K562 (cell line): ENCODE measurements at regions not wholly inside any gene's neighbourhood (a gene's known extent, or its start where the extent isn't known, plus 50 kb on each side); places are given as distances from the start of the nearest gene placed in this dataset.
A peak's percentile ranks its signal among the peaks of the same experiment; 100 is the strongest.

ENCODE experiments used
- C11orf30 ChIP-seq: fragments of 450-650 bp; IDR thresholded peaks from 2 replicates; pipeline ENCODE4 v1.6.1; 2016; ENCODE audit warnings: low read depth, mild to moderate bottlenecking
- CAMTA2 ChIP-seq: fragments of 250-450 bp; sonication (Bioruptor Pico); conservative IDR thresholded peaks from 2 replicates; pipeline ENCODE4 v1.5.1; 2022
- E2F6 ChIP-seq, 2 experiments: IDR thresholded peaks; 2 replicates each; pipeline ENCODE4 v1.6.1; 2011; ENCODE audit warnings: borderline replicate concordance in 1 of 2, control low read depth in 1 of 2, low read depth in 1 of 2, low read length in 1 of 2, mild to moderate bottlenecking in 1 of 2, mixed read lengths in 1 of 2, moderate library complexity in 1 of 2; ENCODE audit not compliant: insufficient read depth in 1 of 2, insufficient read length in 1 of 2, poor library complexity in 1 of 2, severe bottlenecking in 1 of 2; ENCODE audit errors: extremely low read depth in 1 of 2
- MAFF ChIP-seq: IDR thresholded peaks from 2 replicates; pipeline ENCODE4 v1.6.1; 2012; ENCODE audit warnings: low read length, improper control_type of control experiment
- MTA1 ChIP-seq: fragments of 450-650 bp; IDR thresholded peaks from 2 replicates; pipeline ENCODE4 v1.6.1; 2017; ENCODE audit warnings: borderline replicate concordance
- RCOR1 ChIP-seq, 2 experiments: IDR thresholded peaks; 2 replicates each; pipeline ENCODE4 v1.6.1; 2012; ENCODE audit warnings: low read depth in 2 of 2, low read length in 2 of 2, borderline replicate concordance in 1 of 2, improper control_type of control experiment in 1 of 2
- ZNF551 ChIP-seq: fragments of 250-450 bp; sonication (Bioruptor Pico); IDR thresholded peaks from 2 replicates; pipeline ENCODE4 v1.5.0; 2021; ENCODE audit warnings: mild to moderate bottlenecking, moderate library complexity
- ZNF77 ChIP-seq: fragments of 250-450 bp; sonication (Bioruptor Pico); IDR thresholded peaks from 2 replicates; pipeline ENCODE4 v1.5.0; 2020
- TF ChIP-seq, protein P1 (sequence below): fragments of 450-650 bp; IDR thresholded peaks from 2 replicates; pipeline ENCODE4 v1.6.1; 2017; ENCODE audit warnings: antibody characterized with exemption, mild to moderate bottlenecking
- TF ChIP-seq, protein P2 (sequence below): fragments of 450-650 bp; formaldehyde crosslinking; IDR thresholded peaks from 2 replicates; pipeline ENCODE4 v1.4.0; 2020; ENCODE audit warnings: mild to moderate bottlenecking, moderate library complexity

DNA sequence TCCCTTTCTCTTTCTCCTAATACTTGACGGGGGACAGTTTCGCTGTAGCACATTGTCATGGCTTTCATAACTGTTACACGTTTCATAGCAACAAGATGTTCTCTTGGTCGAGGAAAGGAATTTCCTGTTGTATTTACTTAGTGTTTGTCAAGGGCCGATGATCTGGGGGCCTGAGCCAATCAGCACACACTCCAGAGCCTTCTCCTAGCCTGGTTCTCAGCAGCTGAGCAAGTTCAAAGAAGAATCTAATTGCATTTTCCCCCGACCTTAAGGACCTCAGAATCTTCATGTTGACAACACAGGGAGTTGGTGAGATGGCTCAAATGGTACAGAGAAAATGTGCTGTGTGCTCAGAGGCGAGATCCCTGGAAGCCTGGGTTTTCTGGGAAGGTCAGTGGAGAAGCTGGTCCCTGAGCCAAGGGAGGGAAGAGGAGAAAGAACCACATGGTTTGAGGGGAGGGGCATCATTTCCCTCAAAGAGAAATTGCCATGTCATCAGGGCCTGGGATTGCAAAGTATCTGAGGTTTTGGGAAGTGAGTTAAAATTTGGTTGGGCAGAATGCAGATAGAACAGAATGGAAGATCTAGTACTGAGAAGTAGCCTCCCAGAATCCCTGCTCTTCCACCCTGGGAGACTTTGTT is 76.9 kb upstream of the AGAP1 start (continued):
- peak in 1 of 2 experiments; percentile 24 for TF ChIP-seq E2F6 (IDR thresholded peaks at IDR 0.05; ENCODE audit: borderline replicate concordance in 1 of 2, extremely low read depth in 1 of 2, insufficient read depth in 1 of 2, insufficient read length in 1 of 2, low read depth in 1 of 2, low read length in 1 of 2, poor library complexity in 1 of 2, severe bottlenecking in 1 of 2)
- TF ChIP-seq, protein P1, sequence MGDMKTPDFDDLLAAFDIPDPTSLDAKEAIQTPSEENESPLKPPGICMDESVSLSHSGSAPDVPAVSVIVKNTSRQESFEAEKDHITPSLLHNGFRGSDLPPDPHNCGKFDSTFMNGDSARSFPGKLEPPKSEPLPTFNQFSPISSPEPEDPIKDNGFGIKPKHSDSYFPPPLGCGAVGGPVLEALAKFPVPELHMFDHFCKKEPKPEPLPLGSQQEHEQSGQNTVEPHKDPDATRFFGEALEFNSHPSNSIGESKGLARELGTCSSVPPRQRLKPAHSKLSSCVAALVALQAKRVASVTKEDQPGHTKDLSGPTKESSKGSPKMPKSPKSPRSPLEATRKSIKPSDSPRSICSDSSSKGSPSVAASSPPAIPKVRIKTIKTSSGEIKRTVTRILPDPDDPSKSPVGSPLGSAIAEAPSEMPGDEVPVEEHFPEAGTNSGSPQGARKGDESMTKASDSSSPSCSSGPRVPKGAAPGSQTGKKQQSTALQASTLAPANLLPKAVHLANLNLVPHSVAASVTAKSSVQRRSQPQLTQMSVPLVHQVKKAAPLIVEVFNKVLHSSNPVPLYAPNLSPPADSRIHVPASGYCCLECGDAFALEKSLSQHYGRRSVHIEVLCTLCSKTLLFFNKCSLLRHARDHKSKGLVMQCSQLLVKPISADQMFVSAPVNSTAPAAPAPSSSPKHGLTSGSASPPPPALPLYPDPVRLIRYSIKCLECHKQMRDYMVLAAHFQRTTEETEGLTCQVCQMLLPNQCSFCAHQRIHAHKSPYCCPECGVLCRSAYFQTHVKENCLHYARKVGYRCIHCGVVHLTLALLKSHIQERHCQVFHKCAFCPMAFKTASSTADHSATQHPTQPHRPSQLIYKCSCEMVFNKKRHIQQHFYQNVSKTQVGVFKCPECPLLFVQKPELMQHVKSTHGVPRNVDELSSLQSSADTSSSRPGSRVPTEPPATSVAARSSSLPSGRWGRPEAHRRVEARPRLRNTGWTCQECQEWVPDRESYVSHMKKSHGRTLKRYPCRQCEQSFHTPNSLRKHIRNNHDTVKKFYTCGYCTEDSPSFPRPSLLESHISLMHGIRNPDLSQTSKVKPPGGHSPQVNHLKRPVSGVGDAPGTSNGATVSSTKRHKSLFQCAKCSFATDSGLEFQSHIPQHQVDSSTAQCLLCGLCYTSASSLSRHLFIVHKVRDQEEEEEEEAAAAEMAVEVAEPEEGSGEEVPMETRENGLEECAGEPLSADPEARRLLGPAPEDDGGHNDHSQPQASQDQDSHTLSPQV: no peak
- no peak for TF ChIP-seq ZNF551 (CRISPR knock-in tag)
- peak; percentile 89 for TF ChIP-seq C11orf30
- TF ChIP-seq, protein P2, sequence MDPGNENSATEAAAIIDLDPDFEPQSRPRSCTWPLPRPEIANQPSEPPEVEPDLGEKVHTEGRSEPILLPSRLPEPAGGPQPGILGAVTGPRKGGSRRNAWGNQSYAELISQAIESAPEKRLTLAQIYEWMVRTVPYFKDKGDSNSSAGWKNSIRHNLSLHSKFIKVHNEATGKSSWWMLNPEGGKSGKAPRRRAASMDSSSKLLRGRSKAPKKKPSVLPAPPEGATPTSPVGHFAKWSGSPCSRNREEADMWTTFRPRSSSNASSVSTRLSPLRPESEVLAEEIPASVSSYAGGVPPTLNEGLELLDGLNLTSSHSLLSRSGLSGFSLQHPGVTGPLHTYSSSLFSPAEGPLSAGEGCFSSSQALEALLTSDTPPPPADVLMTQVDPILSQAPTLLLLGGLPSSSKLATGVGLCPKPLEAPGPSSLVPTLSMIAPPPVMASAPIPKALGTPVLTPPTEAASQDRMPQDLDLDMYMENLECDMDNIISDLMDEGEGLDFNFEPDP (CRISPR knock-in tag): no peak
- 0 out of 4 replicates have a peak, but pooled peaks of 1 of the 2 experiments have one; percentile 5 for TF ChIP-seq RCOR1 (IDR thresholded peaks at IDR 0.05; ENCODE audit: borderline replicate concordance in 1 of 2, low read depth in 2 of 2, low read length in 2 of 2)
- TF ChIP-seq CAMTA2 (CRISPR knock-in tag): no peak
- no peak for TF ChIP-seq MTA1
- TF ChIP-seq ZNF77: no peak
- TF ChIP-seq MAFF: peak; percentile 62
- TF ChIP-seq, all 486 proteins: peak for 14
